ENCODE measurements at regions not wholly inside any gene's neighbourhood (a gene's known extent, or its start where the extent isn't known, plus 50 kb on each side); places are given as distances from the start of the nearest gene placed in this dataset.

DNA sequence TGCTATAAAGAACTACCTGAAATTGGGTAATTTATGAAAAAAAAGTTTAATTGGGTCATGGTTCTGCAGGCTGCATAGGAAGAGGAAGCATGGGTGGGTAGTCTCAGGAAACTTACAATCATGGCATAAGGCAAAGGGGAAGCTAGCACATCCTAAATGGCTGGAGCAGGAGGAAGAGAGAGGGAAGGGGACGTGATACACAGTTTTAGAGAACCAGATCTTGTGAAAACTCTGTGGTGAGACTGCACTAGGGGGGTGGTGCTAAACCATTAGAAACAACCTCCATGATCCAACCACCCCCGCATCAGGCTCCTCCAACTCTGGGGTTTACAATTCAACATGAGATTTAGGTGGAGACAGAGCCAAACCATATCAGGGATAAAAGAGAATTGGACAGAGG lies 624.2 kb downstream of the PRR16 start:
- ChIA-PET POLR2A (no interaction called here), CTCF (no interaction called here)
- WGBS (ENCODE audit: low lambda C conversion rate): 88% methylated on average over 2 of the region's 2 CpGs
- Histone ChIP-seq H2AFZ (ENCODE audit: low read depth) (no peak overlapping the region), H3K9me3 (no peaks in the 10 kb centered on the region), H3K9me2 (no peaks in the 10 kb centered on the region), H3K36me3 (replicated peaks in 1 of 2; ENCODE audit: control insufficient read depth in 1 of 2, insufficient read depth in 2 of 2, low read length in 1 of 2) (no peaks in the 10 kb centered on the region), H3F3A (replicated peaks; ENCODE audit: insufficient read depth) (no peaks in the 10 kb centered on the region), H3K9ac (no peak overlapping the region), H3K27me3 (ENCODE audit: insufficient read depth) (no peaks in the 10 kb centered on the region), H3K4me1 (ENCODE audit: control insufficient read depth in 1 of 2, insufficient read depth in 2 of 2, low read depth in 1 of 2, low read length in 1 of 2) (no peaks in the 10 kb centered on the region), H3K4me2 (no peak overlapping the region), H3K79me2 (ENCODE audit: insufficient read depth) (no peaks in the 10 kb centered on the region), H4K20me1 (ENCODE audit: insufficient read depth) (no peaks in the 10 kb centered on the region), H3K27ac (ENCODE audit: low read depth in 2 of 2, low read length in 1 of 2) (no peak overlapping the region), H3K4me3 (ENCODE audit: low read depth in 2 of 2, low read length in 1 of 2) (no peak overlapping the region)
- DNase-seq: no peak
- TF ChIP-seq ELF1 (IDR thresholded peaks at IDR 0.05) (no peak), FOXM1 (IDR thresholded peaks at IDR 0.05; ENCODE audit: low read depth) (no peak), CHD2 (IDR thresholded peaks at IDR 0.05; ENCODE audit: low read length, partially characterized antibody) (no peak), USF2 (IDR thresholded peaks at IDR 0.05; ENCODE audit: borderline replicate concordance, low read depth, low read length) (no peak)

DNA sequence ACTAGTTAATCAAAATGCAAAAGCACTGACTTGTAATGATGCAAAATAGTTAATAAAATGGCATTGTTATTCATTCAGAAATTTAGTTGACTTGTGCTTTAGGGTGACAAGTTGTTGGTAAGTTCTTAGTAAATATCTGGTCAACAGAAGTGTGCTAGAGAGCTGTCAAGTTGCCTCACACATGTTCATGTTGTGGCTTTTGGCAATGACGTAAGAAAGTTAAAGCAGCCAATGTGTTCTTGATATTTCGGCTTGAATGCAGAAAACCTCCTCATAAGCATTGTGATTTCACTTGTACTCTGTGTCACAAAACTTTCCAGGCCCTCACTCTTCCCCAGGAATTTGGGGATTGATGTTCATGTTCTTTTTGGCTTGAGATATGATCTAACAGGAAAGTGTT lies 626.7 kb downstream of the PRR16 start:
- H3K27me3 ChIP-seq (ENCODE audit: insufficient read depth): no peaks in the 10 kb centered on the region
- WGBS (ENCODE audit: low lambda C conversion rate): 91% methylated on average over 2 of the region's 2 CpGs
- no peak for DNase-seq
- no peaks in the 10 kb centered on the region for H3K36me3 ChIP-seq (replicated peaks in 1 of 2; ENCODE audit: control insufficient read depth in 1 of 2, insufficient read depth in 2 of 2, low read length in 1 of 2)
- no peak overlapping the region for H3K4me2 ChIP-seq
- H4K20me1 ChIP-seq (ENCODE audit: insufficient read depth): no peaks in the 10 kb centered on the region
- H3F3A ChIP-seq (replicated peaks; ENCODE audit: insufficient read depth): no peaks in the 10 kb centered on the region
- H3K79me2 ChIP-seq (ENCODE audit: insufficient read depth): no peaks in the 10 kb centered on the region
- ChIA-PET CTCF (no interaction called here), POLR2A (no interaction called here)
- H3K9ac ChIP-seq: no peak overlapping the region
- no peak overlapping the region for H2AFZ ChIP-seq (ENCODE audit: low read depth)
- no peaks in the 10 kb centered on the region for H3K9me3 ChIP-seq
- H3K4me3 ChIP-seq (ENCODE audit: low read depth in 2 of 2, low read length in 1 of 2): no peak overlapping the region
- H3K4me1 ChIP-seq (ENCODE audit: control insufficient read depth in 1 of 2, insufficient read depth in 2 of 2, low read depth in 1 of 2, low read length in 1 of 2): no peaks in the 10 kb centered on the region
- H3K9me2 ChIP-seq: no peaks in the 10 kb centered on the region
- no peak for TF ChIP-seq GATA2 (CRISPR knock-in tag; IDR thresholded peaks at IDR 0.05)
- no peak for TF ChIP-seq CHD2 (IDR thresholded peaks at IDR 0.05; ENCODE audit: low read length, partially characterized antibody)
- TF ChIP-seq, protein P1, sequence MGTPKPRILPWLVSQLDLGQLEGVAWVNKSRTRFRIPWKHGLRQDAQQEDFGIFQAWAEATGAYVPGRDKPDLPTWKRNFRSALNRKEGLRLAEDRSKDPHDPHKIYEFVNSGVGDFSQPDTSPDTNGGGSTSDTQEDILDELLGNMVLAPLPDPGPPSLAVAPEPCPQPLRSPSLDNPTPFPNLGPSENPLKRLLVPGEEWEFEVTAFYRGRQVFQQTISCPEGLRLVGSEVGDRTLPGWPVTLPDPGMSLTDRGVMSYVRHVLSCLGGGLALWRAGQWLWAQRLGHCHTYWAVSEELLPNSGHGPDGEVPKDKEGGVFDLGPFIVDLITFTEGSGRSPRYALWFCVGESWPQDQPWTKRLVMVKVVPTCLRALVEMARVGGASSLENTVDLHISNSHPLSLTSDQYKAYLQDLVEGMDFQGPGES (IDR thresholded peaks at IDR 0.05; ENCODE audit: low read depth, low read length): no peak
- no peak for TF ChIP-seq RAD21 (IDR thresholded peaks at IDR 0.05; ENCODE audit: low read length)
- H3K27ac ChIP-seq (ENCODE audit: low read depth in 2 of 2, low read length in 1 of 2): no peak overlapping the region

GRCh38 chr5:121100931-121101330 lies 636.8 kb downstream of the PRR16 start:
- Histone ChIP-seq H3K4me1 (ENCODE audit: control insufficient read depth in 1 of 2, insufficient read depth in 2 of 2, low read depth in 1 of 2, low read length in 1 of 2) (no peaks in the 10 kb centered on the region), H3K9me3 (no peaks in the 10 kb centered on the region), H3K36me3 (replicated peaks in 1 of 2; ENCODE audit: control insufficient read depth in 1 of 2, insufficient read depth in 2 of 2, low read length in 1 of 2) (no peaks in the 10 kb centered on the region), H3K9ac (no peak overlapping the region), H3K79me2 (ENCODE audit: insufficient read depth) (no peaks in the 10 kb centered on the region), H3K27me3 (ENCODE audit: insufficient read depth) (no peaks in the 10 kb centered on the region), H2AFZ (ENCODE audit: low read depth) (no peak overlapping the region), H3K27ac (ENCODE audit: low read depth in 2 of 2, low read length in 1 of 2) (no peak overlapping the region), H4K20me1 (ENCODE audit: insufficient read depth) (no peaks in the 10 kb centered on the region), H3K4me2 (no peak overlapping the region), H3K9me2 (no peaks in the 10 kb centered on the region), H3F3A (replicated peaks; ENCODE audit: insufficient read depth) (no peaks in the 10 kb centered on the region), H3K4me3 (ENCODE audit: low read depth in 2 of 2, low read length in 1 of 2) (no peak overlapping the region)
- no peak for DNase-seq
- CTCF ChIA-PET: no interaction called here
- POLR2A ChIA-PET: no interaction called here
- TF ChIP-seq JUND (IDR thresholded peaks at IDR 0.05): no peak
- no peak for TF ChIP-seq RFX5 (IDR thresholded peaks at IDR 0.05; ENCODE audit: low read length)
- TF ChIP-seq CHD2 (IDR thresholded peaks at IDR 0.05; ENCODE audit: low read length, partially characterized antibody): no peak
- TF ChIP-seq TEAD4 (IDR thresholded peaks at IDR 0.05; ENCODE audit: borderline replicate concordance, insufficient read depth): no peak
- no peak for TF ChIP-seq EP300 (IDR thresholded peaks at IDR 0.05; ENCODE audit: borderline replicate concordance in 1 of 2, low read depth in 1 of 2, low read length in 1 of 2)
- TF ChIP-seq, protein P2, sequence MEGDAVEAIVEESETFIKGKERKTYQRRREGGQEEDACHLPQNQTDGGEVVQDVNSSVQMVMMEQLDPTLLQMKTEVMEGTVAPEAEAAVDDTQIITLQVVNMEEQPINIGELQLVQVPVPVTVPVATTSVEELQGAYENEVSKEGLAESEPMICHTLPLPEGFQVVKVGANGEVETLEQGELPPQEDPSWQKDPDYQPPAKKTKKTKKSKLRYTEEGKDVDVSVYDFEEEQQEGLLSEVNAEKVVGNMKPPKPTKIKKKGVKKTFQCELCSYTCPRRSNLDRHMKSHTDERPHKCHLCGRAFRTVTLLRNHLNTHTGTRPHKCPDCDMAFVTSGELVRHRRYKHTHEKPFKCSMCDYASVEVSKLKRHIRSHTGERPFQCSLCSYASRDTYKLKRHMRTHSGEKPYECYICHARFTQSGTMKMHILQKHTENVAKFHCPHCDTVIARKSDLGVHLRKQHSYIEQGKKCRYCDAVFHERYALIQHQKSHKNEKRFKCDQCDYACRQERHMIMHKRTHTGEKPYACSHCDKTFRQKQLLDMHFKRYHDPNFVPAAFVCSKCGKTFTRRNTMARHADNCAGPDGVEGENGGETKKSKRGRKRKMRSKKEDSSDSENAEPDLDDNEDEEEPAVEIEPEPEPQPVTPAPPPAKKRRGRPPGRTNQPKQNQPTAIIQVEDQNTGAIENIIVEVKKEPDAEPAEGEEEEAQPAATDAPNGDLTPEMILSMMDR (IDR thresholded peaks at IDR 0.05): no peak
- TF ChIP-seq, protein P3, sequence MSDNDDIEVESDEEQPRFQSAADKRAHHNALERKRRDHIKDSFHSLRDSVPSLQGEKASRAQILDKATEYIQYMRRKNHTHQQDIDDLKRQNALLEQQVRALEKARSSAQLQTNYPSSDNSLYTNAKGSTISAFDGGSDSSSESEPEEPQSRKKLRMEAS (IDR thresholded peaks at IDR 0.05; ENCODE audit: low read depth): no peak
- no peak for TF ChIP-seq SIN3A (IDR thresholded peaks at IDR 0.05; ENCODE audit: borderline replicate concordance, low read depth, low read length)
- TF ChIP-seq TAF1 (IDR thresholded peaks at IDR 0.05; ENCODE audit: borderline replicate concordance, low read depth, low read length): no peak
- TF ChIP-seq FOXJ3 (CRISPR knock-in tag; IDR thresholded peaks at IDR 0.05): no peak
- no peak for TF ChIP-seq RXRA (IDR thresholded peaks at IDR 0.05; ENCODE audit: borderline replicate concordance, low read depth)
- TF ChIP-seq TCF12 (IDR thresholded peaks at IDR 0.05): no peak
- no peak for TF ChIP-seq SMC3 (IDR thresholded peaks at IDR 0.05; ENCODE audit: low read depth, low read length)
- TF ChIP-seq GATA2 (CRISPR knock-in tag; IDR thresholded peaks at IDR 0.05): no peak
- no peak for TF ChIP-seq PBX3 (IDR thresholded peaks at IDR 0.05)

Measured in SK-N-SH (cell line).